HCT116 (cell line): ENCODE measurements at regions not wholly inside any gene's neighbourhood (a gene's known extent, or its start where the extent isn't known, plus 50 kb on each side); places are given as distances from the start of the nearest gene placed in this dataset.

Experiments
- ATAC-seq: fragments of 200-7000 bp; cut with Tn5 transposase; 2 replicates; pipeline ENCODE4 v1.9.1; 2020; ENCODE audit warnings: mild to moderate bottlenecking, moderate library complexity
- BruUV-seq: library from RNA; stranded (reverse); fragments of 400-500 nt; replicated peaks from 2 replicates; lab custom pipeline; 2021; lab: Mats Ljungman, UMichigan
- CTCF ChIA-PET: fragments of 300-600 bp; sonication (Branson Sonifier 250); formaldehyde crosslinking; loops from one replicate; lab custom pipeline; 2021; ENCODE audit warnings: antibody characterized with exemption; lab: Charles Lee
- POLR2A ChIA-PET: fragments of 300-600, 350-600 bp; sonication (Branson Sonifier 250); formaldehyde crosslinking; loops from one replicate; lab custom pipeline; 2021; ENCODE audit warnings: antibody characterized with exemption; lab: Charles Lee
- RAD21 ChIA-PET, 2 experiments: fragments of 300-600 bp; sonication (Branson Sonifier 250); formaldehyde crosslinking; loops; one replicate each; lab custom pipeline; 2023; ENCODE audit warnings: low total read pairs in 2 of 2; ENCODE audit not compliant: uncharacterized antibody in 2 of 2, unreplicated experiment in 2 of 2, low non-redundant PET in 1 of 2; lab: Charles Lee
- DNase-seq: peaks from one replicate; pipeline ENCODE4 v3.0.0-alpha.2; 2010; ENCODE audit warnings: low read depth, low spot score
- H2AFZ ChIP-seq: fragments of 200-600 bp; shearing (Covaris generic), sonication (generic); 2 replicates; pipeline ENCODE4 v1.6.1; 2017; ENCODE audit warnings: low read depth, mixed run types, mixed read lengths, antibody characterized with exemption, low read length; ENCODE audit not compliant: poor library complexity, severe bottlenecking
- H3K27ac ChIP-seq: 2 replicates; pipeline ENCODE4 v1.5.1; 2012; ENCODE audit warnings: low read depth, low read length
- H3K27me3 ChIP-seq: fragments of 200-600 bp; sonication (generic); 2 replicates; pipeline ENCODE4 v1.6.1; 2016; ENCODE audit warnings: mixed run types, low read length, mixed read lengths; ENCODE audit not compliant: insufficient read depth
- H3K36me3 ChIP-seq, 2 experiments: fragments of 200-500 bp in 1 of 2; fragments of 200-600 bp in 1 of 2; sonication (Bioruptor generic) in 1 of 2; sonication (generic) in 1 of 2; 2 replicates each; pipeline versions ENCODE4 v1.5.1 to v1.6.1; 2014 to 2016; ENCODE audit warnings: low read length in 2 of 2, inconsistent platforms in 1 of 2, mixed read lengths in 1 of 2, mixed run types in 1 of 2; ENCODE audit not compliant: insufficient read depth in 2 of 2, control insufficient read depth in 1 of 2
- H3K4me1 ChIP-seq, 2 experiments: fragments of 200-600 bp in 1 of 2; sonication (generic) in 1 of 2; 2 replicates each; pipeline versions ENCODE4 v1.5.1 to v1.6.1; 2012 to 2017; ENCODE audit warnings: low read length in 2 of 2, inconsistent platforms in 1 of 2, mild to moderate bottlenecking in 1 of 2, mixed read lengths in 1 of 2, mixed run types in 1 of 2, moderate library complexity in 1 of 2; ENCODE audit not compliant: insufficient read depth in 2 of 2, control insufficient read depth in 1 of 2
- H3K4me2 ChIP-seq: fragments of 200-600 bp; sonication (generic); 2 replicates; pipeline ENCODE4 v1.6.1; 2017; ENCODE audit warnings: mixed run types, low read length, mixed read lengths
- H3K4me3 ChIP-seq, 2 experiments: fragments of 200-600 bp in 1 of 2; sonication (generic) in 1 of 2; replicated peaks in 1 of 2; 2 replicates each; pipeline ENCODE4 v1.5.1; 2011 to 2016; ENCODE audit warnings: low read length in 2 of 2, control low read depth in 1 of 2, low read depth in 1 of 2, mild to moderate bottlenecking in 1 of 2, mixed read lengths in 1 of 2, mixed run types in 1 of 2
- H3K79me2 ChIP-seq: fragments of 200-600 bp; sonication (generic); 2 replicates; pipeline ENCODE4 v1.6.1; 2017; ENCODE audit warnings: mild to moderate bottlenecking, mixed run types, low read length, moderate library complexity, mixed read lengths; ENCODE audit not compliant: insufficient read depth
- H3K9ac ChIP-seq: fragments of 200-600 bp; sonication (generic); 2 replicates; pipeline ENCODE4 v1.6.1; 2016; ENCODE audit warnings: low read length, mixed read lengths
- H3K9me2 ChIP-seq: fragments of 200-600 bp; sonication (generic), shearing (Covaris generic); 2 replicates; pipeline ENCODE4 v1.6.1; 2017; ENCODE audit warnings: mixed run types, mild to moderate bottlenecking, moderate library complexity; ENCODE audit not compliant: insufficient read depth
- H3K9me3 ChIP-seq, 2 experiments: fragments of 200-500 bp in 1 of 2; fragments of 200-600 bp in 1 of 2; sonication (Bioruptor generic) in 1 of 2; sonication (generic) in 1 of 2; 2 replicates each; pipeline ENCODE4 v1.6.1; 2014 to 2017; ENCODE audit warnings: low read length in 2 of 2, mixed read lengths in 2 of 2, inconsistent platforms in 1 of 2, low read depth in 1 of 2, mild to moderate bottlenecking in 1 of 2, mixed run types in 1 of 2, moderate library complexity in 1 of 2; ENCODE audit not compliant: control insufficient read depth in 1 of 2, insufficient read depth in 1 of 2
- H4K20me1 ChIP-seq: fragments of 200-600 bp; sonication (generic), shearing (Covaris generic); 2 replicates; pipeline ENCODE4 v1.6.1; 2017; ENCODE audit warnings: mixed run types, mild to moderate bottlenecking, moderate library complexity; ENCODE audit not compliant: insufficient read depth
- ATF3 ChIP-seq: IDR thresholded peaks from 2 replicates; pipeline ENCODE4 v1.6.1; 2012
- CEBPB ChIP-seq: IDR thresholded peaks from 2 replicates; pipeline ENCODE4 v1.6.1; 2012; ENCODE audit warnings: low read depth
- CTCF ChIP-seq, 3 experiments: fragments of 200-600 bp in 1 of 3; sonication (generic) in 1 of 3; IDR thresholded peaks in 2 of 3; conservative IDR thresholded peaks in 1 of 3; 2 replicates each; pipeline ENCODE4 v1.5.1; 2012 to 2017; ENCODE audit warnings: low read depth in 2 of 3, low read length in 2 of 3, antibody characterized with exemption in 1 of 3, borderline replicate concordance in 1 of 3, control low read depth in 1 of 3, mild to moderate bottlenecking in 1 of 3, mixed read lengths in 1 of 3, mixed run types in 1 of 3, moderate library complexity in 1 of 3; ENCODE audit not compliant: insufficient read depth in 1 of 3
- EZH2 ChIP-seq: fragments of 200-600 bp; sonication (generic); IDR thresholded peaks from 2 replicates; pipeline ENCODE4 v1.6.1; 2017; ENCODE audit warnings: antibody characterized with exemption, mixed run types
- FOSL1 ChIP-seq: IDR thresholded peaks from 2 replicates; pipeline ENCODE4 v1.6.1; 2012; ENCODE audit warnings: low read depth
- JUND ChIP-seq: IDR thresholded peaks from 2 replicates; pipeline ENCODE4 v1.6.1; 2012
- MAX ChIP-seq: IDR thresholded peaks from 2 replicates; pipeline ENCODE4 v1.6.1; 2012
- POLR2A ChIP-seq: IDR thresholded peaks from 2 replicates; pipeline ENCODE4 v1.7.0; 2011; ENCODE audit warnings: borderline replicate concordance; ENCODE audit not compliant: insufficient read depth, insufficient read length; ENCODE audit errors: extremely low read depth
- POLR2AphosphoS5 ChIP-seq: IDR thresholded peaks from 2 replicates; pipeline ENCODE4 v1.6.1; 2011; ENCODE audit warnings: mild to moderate bottlenecking, low read depth, low read length, moderate library complexity
- RAD21 ChIP-seq: IDR thresholded peaks from 2 replicates; pipeline ENCODE4 v1.6.1; 2012; ENCODE audit warnings: low read depth, mild to moderate bottlenecking
- SIN3A ChIP-seq: IDR thresholded peaks from 2 replicates; pipeline ENCODE4 v1.6.1; 2012; ENCODE audit warnings: low read depth
- SP1 ChIP-seq: IDR thresholded peaks from 2 replicates; pipeline ENCODE4 v1.6.1; 2012; ENCODE audit warnings: low read depth
- SRF ChIP-seq: IDR thresholded peaks from 2 replicates; pipeline ENCODE4 v1.6.1; 2012; ENCODE audit warnings: low read depth
- TCF7L2 ChIP-seq: IDR thresholded peaks from 2 replicates; pipeline ENCODE4 v1.7.0; 2011; ENCODE audit warnings: borderline replicate concordance, inconsistent platforms; ENCODE audit not compliant: insufficient read depth, insufficient read length; ENCODE audit errors: extremely low read depth
- ZBTB33 ChIP-seq: IDR thresholded peaks from 2 replicates; pipeline ENCODE4 v1.6.1; 2011; ENCODE audit warnings: mild to moderate bottlenecking, low read length, moderate library complexity; ENCODE audit not compliant: insufficient replicate concordance; ENCODE audit errors: extremely low read depth
- ZFX ChIP-seq: fragments of 450-650 bp; IDR thresholded peaks from 2 replicates; pipeline ENCODE4 v1.6.1; 2017
- ZNF274 ChIP-seq: fragments of 200-500 bp; sonication (Bioruptor generic); IDR thresholded peaks from 2 replicates; pipeline ENCODE4 v1.6.1; 2014; ENCODE audit warnings: mild to moderate bottlenecking, low read depth, low read length, inconsistent platforms
- intact Hi-C: fragments of 100-400 bp; cut with micrococcal nuclease; formaldehyde crosslinking; loops from 2 replicates; pipeline ENCODE4 v1.10.0; 2022

- no peak overlapping the region for H3K4me3 ChIP-seq
- H3K36me3 ChIP-seq, result no peaks in the 10 kb centered on the region
- no peaks in the 10 kb centered on the region for H3K9me3 ChIP-seq
- intact Hi-C loops, result no loop called here
- CTCF ChIA-PET, result interaction anchor here (1.7 kb wide), 1 partner anchor 9 kb away, joined by 3 read pairs; no protein-coding TSS in a partner anchor
- TF ChIP-seq CEBPB, result no peak
- TF ChIP-seq POLR2AphosphoS5, result no peak
- TF ChIP-seq, all 23 proteins: peak for 0
- Histone ChIP-seq H3K27ac (no peak overlapping the region), H2AFZ (no peak overlapping the region), H3K4me2 (no peak overlapping the region), H3K9me2 (no peaks in the 10 kb centered on the region), H3K79me2 (no peaks in the 10 kb centered on the region), H3K4me1 (peaks cover 0 to 11% of the 10 kb centered on the region in 2 experiments; a peak in 2 of 4 replicates), H3K27me3 (peaks cover 21% of the 10 kb centered on the region), H4K20me1 (no peaks in the 10 kb centered on the region), H3K9ac (no peak overlapping the region)
- no TSS peak for BruUV-seq
- DNase-seq, result no peak
- RAD21 ChIA-PET, result no interaction called here
- no peak for ATAC-seq
- POLR2A ChIA-PET, result no interaction called here
Observed at GRCh38 chr9:93818827-93819472, 136.2 kb downstream of the BARX1 start.

- DNase-seq (no peak), ATAC-seq (no peak)
- H4K20me1 ChIP-seq, result no peaks in the 10 kb centered on the region
- no peak overlapping the region for H2AFZ ChIP-seq
- no peaks in the 10 kb centered on the region for H3K79me2 ChIP-seq
- BruUV-seq, result no TSS peak
- H3K9me2 ChIP-seq, result no peaks in the 10 kb centered on the region
- ChIA-PET RAD21 (no interaction called here), CTCF (interaction anchor here (1.7 kb wide), 1 partner anchor 9 kb away, joined by 3 read pairs; no protein-coding TSS in a partner anchor), POLR2A (no interaction called here)
- no peaks in the 10 kb centered on the region for H3K36me3 ChIP-seq
- intact Hi-C loops, result no loop called here
- H3K27me3 ChIP-seq, result peaks cover 21% of the 10 kb centered on the region
- no peak overlapping the region for H3K4me3 ChIP-seq
- H3K4me1 ChIP-seq, result peaks cover 0 to 4% of the 10 kb centered on the region in 2 experiments; a peak in 1 of 4 replicates
- H3K9ac ChIP-seq, result no peak overlapping the region
- H3K9me3 ChIP-seq, result no peaks in the 10 kb centered on the region
- no peak overlapping the region for H3K27ac ChIP-seq
- H3K4me2 ChIP-seq, result no peak overlapping the region
- TF ChIP-seq POLR2A (no peak), ATF3 (no peak), SRF (no peak), ZFX (no peak), POLR2AphosphoS5 (no peak), CTCF (IDR thresholded peaks at IDR 0.05 in 2 of 3, conservative IDR thresholded peaks at IDR 0.05 in 1 of 3; ENCODE audit: borderline replicate concordance in 1 of 3, insufficient read depth in 1 of 3, low read depth in 2 of 3, low read length in 2 of 3) (no peak), ZNF274 (no peak), RAD21 (no peak), FOSL1 (no peak), SP1 (no peak), JUND (no peak), EZH2 (no peak), SIN3A (no peak), MAX (no peak), ZBTB33 (no peak), TCF7L2 (no peak)
Observed at GRCh38 chr9:93818237-93818636, 136.9 kb downstream of the BARX1 start.
